ENCODE measurements at regions not wholly inside any gene's neighbourhood (a gene's known extent, or its start where the extent isn't known, plus 50 kb on each side); places are given as distances from the start of the nearest gene placed in this dataset.

DNA sequence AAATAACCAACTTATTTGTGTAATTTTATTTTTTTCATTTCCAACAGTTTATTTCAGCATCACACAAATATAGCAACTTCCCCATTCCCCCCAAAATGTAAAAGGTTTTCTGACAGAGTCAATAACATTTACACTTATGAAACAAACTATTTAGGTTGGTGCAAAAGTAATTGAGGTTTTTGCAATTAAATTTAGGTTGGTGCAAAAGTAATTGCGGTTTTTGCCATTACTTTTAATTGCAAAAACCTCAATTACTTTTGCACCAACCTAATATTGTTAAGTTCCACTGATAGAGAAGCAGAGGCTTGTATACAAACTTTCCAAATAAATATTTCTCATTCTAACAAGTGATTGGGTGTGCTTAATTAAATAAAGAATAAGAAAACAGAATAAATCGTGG lies 270.9 kb upstream of the DUSP10 start:
- TF ChIP-seq, protein P1, sequence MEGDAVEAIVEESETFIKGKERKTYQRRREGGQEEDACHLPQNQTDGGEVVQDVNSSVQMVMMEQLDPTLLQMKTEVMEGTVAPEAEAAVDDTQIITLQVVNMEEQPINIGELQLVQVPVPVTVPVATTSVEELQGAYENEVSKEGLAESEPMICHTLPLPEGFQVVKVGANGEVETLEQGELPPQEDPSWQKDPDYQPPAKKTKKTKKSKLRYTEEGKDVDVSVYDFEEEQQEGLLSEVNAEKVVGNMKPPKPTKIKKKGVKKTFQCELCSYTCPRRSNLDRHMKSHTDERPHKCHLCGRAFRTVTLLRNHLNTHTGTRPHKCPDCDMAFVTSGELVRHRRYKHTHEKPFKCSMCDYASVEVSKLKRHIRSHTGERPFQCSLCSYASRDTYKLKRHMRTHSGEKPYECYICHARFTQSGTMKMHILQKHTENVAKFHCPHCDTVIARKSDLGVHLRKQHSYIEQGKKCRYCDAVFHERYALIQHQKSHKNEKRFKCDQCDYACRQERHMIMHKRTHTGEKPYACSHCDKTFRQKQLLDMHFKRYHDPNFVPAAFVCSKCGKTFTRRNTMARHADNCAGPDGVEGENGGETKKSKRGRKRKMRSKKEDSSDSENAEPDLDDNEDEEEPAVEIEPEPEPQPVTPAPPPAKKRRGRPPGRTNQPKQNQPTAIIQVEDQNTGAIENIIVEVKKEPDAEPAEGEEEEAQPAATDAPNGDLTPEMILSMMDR (conservative IDR thresholded peaks at IDR 0.05) = no peak
- no peak for TF ChIP-seq ZFX (IDR thresholded peaks at IDR 0.05)

Data from C4-2B (cell line).